K562 (cell line): ENCODE measurements at regions not wholly inside any gene's neighbourhood (a gene's known extent, or its start where the extent isn't known, plus 50 kb on each side); places are given as distances from the start of the nearest gene placed in this dataset.

Source experiments
- CTCF ChIP-seq, 3 experiments: IDR thresholded peaks in 2 of 3; conservative IDR thresholded peaks in 1 of 3; 2 replicates each; pipeline ENCODE4 v1.5.1; 2011 to 2012; ENCODE audit warnings: low read length in 3 of 3, mild to moderate bottlenecking in 3 of 3, control low read depth in 2 of 3, improper control_type of control experiment in 1 of 3, inconsistent platforms in 1 of 3, low read depth in 1 of 3, mixed read lengths in 1 of 3, moderate library complexity in 1 of 3; ENCODE audit not compliant: insufficient read depth in 2 of 3
- DIDO1 ChIP-seq: fragments of 450-650 bp; IDR thresholded peaks from 2 replicates; pipeline ENCODE4 v1.6.1; 2016; ENCODE audit warnings: low read depth, missing biosample characterization, missing genetic modification characterization
- FIP1L1 ChIP-seq: fragments of 200-400 bp; formaldehyde crosslinking; IDR thresholded peaks from 2 replicates; pipeline ENCODE4 v1.6.1; 2018; ENCODE audit warnings: mild to moderate bottlenecking, low read depth, low read length; ENCODE audit not compliant: poor library complexity, severe bottlenecking
- FOS ChIP-seq: IDR thresholded peaks from 3 replicates; pipeline ENCODE4 v1.6.1; 2011; ENCODE audit not compliant: insufficient read length; ENCODE audit errors: extremely low read depth
- FOXJ3 ChIP-seq: sonication (generic); formaldehyde crosslinking; IDR thresholded peaks from 2 replicates; pipeline ENCODE4 v1.4.0; 2020; ENCODE audit warnings: mild to moderate bottlenecking, missing genetic modification reagents
- MYC ChIP-seq, 2 experiments: fragments of 250-450 bp in 1 of 2; sonication (Bioruptor Pico) in 1 of 2; IDR thresholded peaks; 2 replicates each; pipeline versions ENCODE4 v1.5.1 to v1.6.1; 2012 to 2021; ENCODE audit warnings: low read depth in 2 of 2, borderline replicate concordance in 1 of 2, improper control_type of control experiment in 1 of 2, low read length in 1 of 2, mild to moderate bottlenecking in 1 of 2, moderate library complexity in 1 of 2
- TBP ChIP-seq: optimal IDR thresholded peaks from 2 replicates; pipeline ENCODE3; 2011; ENCODE audit warnings: low read depth, low read length, improper control_type of control experiment
- USF2 ChIP-seq: sonication (generic); formaldehyde crosslinking; IDR thresholded peaks from 2 replicates; pipeline ENCODE4 v1.5.0; 2020; ENCODE audit warnings: missing genetic modification reagents
- ZNF668 ChIP-seq: fragments of 250-450 bp; sonication (Bioruptor Pico); IDR thresholded peaks from 2 replicates; pipeline ENCODE4 v1.8.0; 2022; ENCODE audit warnings: mild to moderate bottlenecking, inconsistent platforms

GRCh38 chr7:10100572-10100971, 873.1 kb upstream of the PHF14 start:
- no peak for TF ChIP-seq USF2 (CRISPR knock-in tag)
- no peak for TF ChIP-seq ZNF668
- no peak for TF ChIP-seq TBP
- TF ChIP-seq FOXJ3 (CRISPR knock-in tag): no peak
- no peak for TF ChIP-seq MYC (IDR thresholded peaks at IDR 0.05; ENCODE audit: low read depth, low read length)
- no peak for TF ChIP-seq MYC (CRISPR knock-in tag; IDR thresholded peaks at IDR 0.05; ENCODE audit: borderline replicate concordance, low read depth)
- TF ChIP-seq CTCF (IDR thresholded peaks at IDR 0.05 in 2 of 3, conservative IDR thresholded peaks at IDR 0.05 in 1 of 3; ENCODE audit: insufficient read depth in 2 of 3, low read depth in 1 of 3, low read length in 3 of 3): no peak
- no peak for TF ChIP-seq FOS
- TF ChIP-seq DIDO1: no peak
- no peak for TF ChIP-seq FIP1L1
